Naive thymus-derived CD4-positive, alpha-beta T cell (primary cell): ENCODE measurements at regions not wholly inside any gene's neighbourhood (a gene's known extent, or its start where the extent isn't known, plus 50 kb on each side); places are given as distances from the start of the nearest gene placed in this dataset.

Experiments used
- ATAC-seq: fragments of 150-1000 bp; cut with Tn5 transposase; 2 replicates; pipeline ENCODE4 v1.10.0; 2021; ENCODE audit warnings: mild to moderate bottlenecking, moderate library complexity
- CTCF ChIA-PET: fragments of 350-600 bp; sonication (Branson Sonifier 250); formaldehyde crosslinking; loops from one replicate; lab custom pipeline; 2021; ENCODE audit warnings: antibody characterized with exemption; lab: Charles Lee
- POLR2A ChIA-PET: fragments of 350-600 bp; sonication (Branson Sonifier 250); formaldehyde crosslinking; loops from one replicate; lab custom pipeline; 2021; ENCODE audit warnings: antibody characterized with exemption, inconsistent platforms; lab: Charles Lee
- DNase-seq, 9 donors: peaks; one replicate each; pipeline versions ENCODE4 v3.0.0 to v3.0.0-alpha.2; 2020 to 2022; ENCODE audit warnings: mixed read lengths in 1 of 9
- H3K27ac ChIP-seq: one replicate; pipeline ENCODE4 v1.7.0; 2013; ENCODE audit warnings: mild to moderate bottlenecking, low read depth, low read length, moderate library complexity
- H3K27me3 ChIP-seq, 2 donors: one replicate each; pipeline ENCODE4 v1.7.0; 2013; ENCODE audit warnings: low read length in 2 of 2, mild to moderate bottlenecking in 2 of 2, moderate library complexity in 2 of 2; ENCODE audit not compliant: control insufficient read depth in 2 of 2, insufficient read depth in 2 of 2
- H3K36me3 ChIP-seq, 3 experiments: 1 replicate in 2 of 3; 2 replicates in 1 of 3; pipeline ENCODE4 v1.7.0; 2013; ENCODE audit warnings: low read length in 3 of 3, mild to moderate bottlenecking in 3 of 3, moderate library complexity in 1 of 3; ENCODE audit not compliant: insufficient read depth in 3 of 3, control insufficient read depth in 2 of 3
- H3K4me1 ChIP-seq, 2 donors: one replicate each; pipeline ENCODE4 v1.7.0; 2013; ENCODE audit warnings: low read length in 2 of 2, mild to moderate bottlenecking in 2 of 2, moderate library complexity in 1 of 2; ENCODE audit not compliant: control insufficient read depth in 2 of 2, insufficient read depth in 2 of 2
- H3K4me3 ChIP-seq: 2 replicates; pipeline ENCODE4 v1.7.0; 2013; ENCODE audit warnings: mild to moderate bottlenecking, low read length
- H3K9me3 ChIP-seq, 3 experiments: 1 replicate in 2 of 3; 2 replicates in 1 of 3; pipeline ENCODE4 v1.7.0; 2013; ENCODE audit warnings: low read length in 3 of 3; ENCODE audit not compliant: control insufficient read depth in 2 of 3
- H3K27ac Mint-ChIP-seq, 9 donors: one replicate each; pipeline ENCODE4 v1.8.0; 2020 to 2022; ENCODE audit warnings: mixed read lengths in 9 of 9, mild to moderate bottlenecking in 8 of 9, moderate library complexity in 5 of 9, inconsistent platforms in 2 of 9
- H3K27me3 Mint-ChIP-seq, 5 donors: one replicate each; pipeline ENCODE4 v1.8.0; 2021 to 2022; ENCODE audit warnings: mixed read lengths in 5 of 5, mild to moderate bottlenecking in 1 of 5
- H3K36me3 Mint-ChIP-seq, 5 donors: one replicate each; pipeline ENCODE4 v1.8.0; 2020 to 2022; ENCODE audit warnings: mixed read lengths in 5 of 5, mild to moderate bottlenecking in 3 of 5, inconsistent platforms in 1 of 5
- H3K4me1 Mint-ChIP-seq, 7 donors: one replicate each; pipeline ENCODE4 v1.8.0; 2020 to 2022; ENCODE audit warnings: mixed read lengths in 7 of 7, mild to moderate bottlenecking in 3 of 7, inconsistent platforms in 1 of 7
- H3K4me3 Mint-ChIP-seq, 10 donors: one replicate each; pipeline ENCODE4 v1.8.0; 2020 to 2022; ENCODE audit warnings: mild to moderate bottlenecking in 10 of 10, mixed read lengths in 10 of 10, moderate library complexity in 6 of 10, inconsistent platforms in 2 of 10
- H3K9me3 Mint-ChIP-seq, 11 donors: one replicate each; pipeline ENCODE4 v1.8.0; 2020 to 2022; ENCODE audit warnings: mixed read lengths in 11 of 11, mild to moderate bottlenecking in 4 of 11, inconsistent platforms in 1 of 11, moderate library complexity in 1 of 11
- intact Hi-C, 2 donors: fragments of 100-400 bp; cut with micrococcal nuclease; formaldehyde crosslinking; loops; one replicate each; pipeline ENCODE4 v1.15.1; 2023

DNA sequence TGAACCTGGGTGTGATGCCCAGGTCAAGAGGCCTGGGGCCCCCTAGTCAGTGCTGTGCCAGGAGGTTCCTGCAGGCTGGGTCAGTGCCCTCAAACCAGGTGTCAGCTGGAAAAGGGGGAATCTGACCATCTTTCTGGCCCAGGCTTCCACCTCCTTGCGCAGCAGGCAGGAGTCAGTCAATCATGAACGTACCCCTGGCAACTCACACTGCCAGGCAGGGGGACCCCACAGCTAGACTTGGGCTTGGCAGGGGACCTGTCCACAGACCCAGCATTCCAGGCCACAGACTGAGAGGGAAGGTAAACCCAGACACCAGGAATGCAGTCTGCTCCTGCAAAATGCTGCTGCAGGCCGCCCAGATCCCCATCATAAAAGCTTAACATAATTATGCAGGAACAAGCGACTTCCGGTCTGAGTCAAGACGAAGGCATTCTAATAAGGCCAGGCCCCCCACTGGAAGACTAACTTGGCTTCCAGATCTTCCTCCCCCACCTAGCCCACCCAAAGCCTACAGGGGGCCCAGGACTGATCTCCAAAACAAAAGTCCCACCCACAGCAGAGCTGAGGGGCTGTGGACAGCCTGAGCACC is 156.3 kb downstream of the BCOR start:
- Histone ChIP-seq H3K4me3 (no peak overlapping the region), H3K27ac (no peak overlapping the region), H3K9me3 (no peaks in the 10 kb centered on the region), H3K4me1 (peaks cover 0 to 6% of the 10 kb centered on the region in 2 donors), H3K27me3 (no peaks in the 10 kb centered on the region), H3K36me3 (no peaks in the 10 kb centered on the region)
- Mint-ChIP-seq H3K36me3 (peaks cover 0 to 4% (median 0%) of the 10 kb centered on the region in 5 donors), H3K4me3 (no peak overlapping the region), H3K27me3 (no peaks in the 10 kb centered on the region), H3K27ac (no peak overlapping the region), H3K9me3 (peaks cover 0 to 8% (median 3%) of the 10 kb centered on the region in 11 donors), H3K4me1 (peaks cover 0 to 15% (median 9%) of the 10 kb centered on the region in 7 donors)
- ATAC-seq (no peak), DNase-seq (no peak)
- ChIA-PET CTCF (no interaction called here), POLR2A (no interaction called here)
- intact Hi-C loops = no loop called here

DNA sequence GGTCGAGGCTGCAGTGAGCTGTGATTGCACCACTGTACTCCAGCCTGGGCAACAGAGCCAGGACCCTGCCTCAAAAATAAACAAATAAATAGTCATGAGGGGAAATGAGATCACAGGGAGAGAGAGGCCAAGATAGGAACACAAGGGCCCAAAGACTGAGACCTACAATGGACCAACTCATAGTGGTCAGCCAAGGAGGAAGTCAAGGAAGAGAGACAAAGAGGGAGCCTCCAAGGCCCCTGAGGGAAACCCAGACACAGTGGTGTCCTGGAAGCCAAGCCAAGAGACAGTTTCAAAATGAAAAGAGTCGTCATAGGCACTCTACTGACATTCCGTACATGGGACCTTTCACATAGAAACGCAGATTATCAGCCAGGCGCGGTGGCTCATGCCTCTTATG is 153.3 kb downstream of the BCOR start:
- Histone ChIP-seq H3K27ac (no peak overlapping the region), H3K27me3 (no peaks in the 10 kb centered on the region), H3K9me3 (no peaks in the 10 kb centered on the region), H3K4me3 (no peak overlapping the region), H3K36me3 (no peaks in the 10 kb centered on the region), H3K4me1 (no peaks in the 10 kb centered on the region)
- H3K27ac Mint-ChIP-seq = no peak overlapping the region
- no peaks in the 10 kb centered on the region for H3K27me3 Mint-ChIP-seq
- intact Hi-C loops = no loop called here
- H3K4me3 Mint-ChIP-seq = no peak overlapping the region
- H3K4me1 Mint-ChIP-seq = peaks cover 0 to 19% (median 11%) of the 10 kb centered on the region in 7 donors
- peaks cover 0 to 8% (median 3%) of the 10 kb centered on the region in 11 donors for H3K9me3 Mint-ChIP-seq
- H3K36me3 Mint-ChIP-seq = peaks cover 0 to 4% (median 0%) of the 10 kb centered on the region in 5 donors
- no peak for ATAC-seq
- POLR2A ChIA-PET = no interaction called here
- CTCF ChIA-PET = no interaction called here
- DNase-seq = no peak

DNA sequence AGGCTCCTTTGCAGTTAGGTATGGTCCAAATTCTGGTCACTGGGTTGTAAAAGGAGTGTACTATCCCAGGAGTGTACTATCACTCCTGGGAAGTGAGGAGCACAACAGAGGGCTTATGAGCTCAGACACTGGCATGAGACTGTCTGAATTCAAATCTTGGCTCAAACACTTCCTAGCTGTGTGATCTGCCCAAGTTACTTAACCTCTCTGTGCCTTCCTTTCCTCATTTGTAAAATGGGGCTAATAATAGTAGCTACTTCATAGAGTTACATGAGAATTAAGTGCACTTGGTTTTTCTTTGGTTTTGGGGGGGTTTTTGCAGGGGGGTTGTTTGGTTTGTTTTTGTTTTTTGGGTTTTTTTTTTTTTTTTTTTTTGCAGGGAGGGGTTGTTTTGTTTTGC is 152.0 kb downstream of the BCOR start:
- CTCF ChIA-PET = no interaction called here
- H3K36me3 Mint-ChIP-seq = peaks cover 0 to 4% (median 0%) of the 10 kb centered on the region in 5 donors
- no peak overlapping the region for H3K4me3 Mint-ChIP-seq
- Histone ChIP-seq H3K36me3 (no peaks in the 10 kb centered on the region), H3K4me1 (no peaks in the 10 kb centered on the region), H3K27me3 (no peaks in the 10 kb centered on the region), H3K27ac (no peak overlapping the region), H3K9me3 (no peaks in the 10 kb centered on the region), H3K4me3 (no peak overlapping the region)
- intact Hi-C loops = no loop called here
- H3K27ac Mint-ChIP-seq = no peak overlapping the region
- H3K4me1 Mint-ChIP-seq = peaks cover 0 to 19% (median 12%) of the 10 kb centered on the region in 7 donors
- POLR2A ChIA-PET = no interaction called here
- DNase-seq (no peak), ATAC-seq (no peak)
- H3K27me3 Mint-ChIP-seq = no peaks in the 10 kb centered on the region
- peaks cover 0 to 8% (median 3%) of the 10 kb centered on the region in 11 donors for H3K9me3 Mint-ChIP-seq

DNA sequence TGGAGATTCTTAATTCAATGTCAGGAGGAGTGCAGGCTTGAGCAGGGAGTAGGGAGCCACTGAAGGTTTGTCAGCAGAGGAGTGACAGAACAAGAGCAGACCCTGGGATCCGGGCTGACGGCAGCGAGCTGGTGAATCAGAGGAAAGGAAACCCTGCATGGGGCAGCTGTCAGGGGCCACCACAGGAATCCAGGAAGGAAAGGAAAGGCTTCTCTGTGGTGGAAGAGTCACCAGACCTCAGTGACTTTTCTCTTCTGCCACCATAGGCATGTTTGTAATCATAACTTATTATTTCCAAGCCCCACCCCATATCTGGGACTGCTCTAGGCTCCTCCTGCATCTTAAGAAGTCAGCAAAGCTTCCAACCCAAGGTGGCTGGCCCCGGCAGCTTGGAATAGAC is 150.9 kb downstream of the BCOR start:
- ATAC-seq = no peak
- CTCF ChIA-PET = no interaction called here
- Histone ChIP-seq H3K27me3 (no peaks in the 10 kb centered on the region), H3K9me3 (no peaks in the 10 kb centered on the region), H3K4me3 (no peak overlapping the region), H3K27ac (no peak overlapping the region), H3K4me1 (no peaks in the 10 kb centered on the region), H3K36me3 (no peaks in the 10 kb centered on the region)
- no peak overlapping the region for H3K4me3 Mint-ChIP-seq
- POLR2A ChIA-PET = no interaction called here
- peaks cover 0 to 4% (median 0%) of the 10 kb centered on the region in 5 donors for H3K36me3 Mint-ChIP-seq
- DNase-seq = no peak
- H3K27ac Mint-ChIP-seq = no peak overlapping the region
- H3K9me3 Mint-ChIP-seq = peaks cover 0 to 11% (median 4%) of the 10 kb centered on the region in 11 donors
- intact Hi-C loops = no loop called here
- H3K4me1 Mint-ChIP-seq = peaks cover 0 to 19% (median 12%) of the 10 kb centered on the region in 7 donors
- no peaks in the 10 kb centered on the region for H3K27me3 Mint-ChIP-seq

DNA sequence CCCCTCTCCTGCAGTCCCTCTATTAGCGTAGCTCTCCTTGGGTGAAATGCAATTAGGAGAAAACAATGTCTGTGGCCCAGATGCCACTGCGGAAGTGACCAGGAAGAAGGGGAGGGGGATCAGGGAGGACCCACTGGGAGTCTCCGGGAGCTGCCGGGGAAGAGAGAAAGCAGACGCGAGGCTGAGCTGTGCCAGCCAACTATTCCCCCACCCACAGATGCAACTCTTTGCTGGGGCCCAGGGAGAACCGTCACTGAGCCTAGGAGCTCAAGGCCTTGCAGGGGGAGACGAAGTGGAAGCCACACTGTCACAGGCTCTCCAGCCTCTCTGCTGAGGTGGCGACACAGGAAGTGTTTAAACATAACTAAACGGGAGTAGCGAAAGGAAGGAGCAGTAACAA is 149.2 kb downstream of the BCOR start:
- no peaks in the 10 kb centered on the region for H3K4me1 ChIP-seq
- Mint-ChIP-seq H3K4me3 (peak overlapping the region in 4 of 10 donors; percentile 4 to 51 (median 37)), H3K27ac (peak overlapping the region in 5 of 9 donors; percentile 2 to 83 (median 38)), H3K36me3 (no peaks in the 10 kb centered on the region), H3K9me3 (peaks cover 0 to 8% (median 0%) of the 10 kb centered on the region in 11 donors), H3K27me3 (no peaks in the 10 kb centered on the region), H3K4me1 (peaks cover 0 to 19% (median 12%) of the 10 kb centered on the region in 7 donors)
- ChIA-PET POLR2A (interaction anchor here (0.8 kb wide), 1 partner anchor 74 kb away, joined by 3 read pairs; no protein-coding TSS in a partner anchor), CTCF (no interaction called here)
- no peaks in the 10 kb centered on the region for H3K27me3 ChIP-seq
- no peaks in the 10 kb centered on the region for H3K36me3 ChIP-seq
- no peak overlapping the region for H3K4me3 ChIP-seq
- DNase-seq (peak in 1 of 9 donors; percentile 7), ATAC-seq (no peak)
- intact Hi-C loops = no loop called here
- no peak overlapping the region for H3K27ac ChIP-seq
- H3K9me3 ChIP-seq = no peaks in the 10 kb centered on the region

DNA sequence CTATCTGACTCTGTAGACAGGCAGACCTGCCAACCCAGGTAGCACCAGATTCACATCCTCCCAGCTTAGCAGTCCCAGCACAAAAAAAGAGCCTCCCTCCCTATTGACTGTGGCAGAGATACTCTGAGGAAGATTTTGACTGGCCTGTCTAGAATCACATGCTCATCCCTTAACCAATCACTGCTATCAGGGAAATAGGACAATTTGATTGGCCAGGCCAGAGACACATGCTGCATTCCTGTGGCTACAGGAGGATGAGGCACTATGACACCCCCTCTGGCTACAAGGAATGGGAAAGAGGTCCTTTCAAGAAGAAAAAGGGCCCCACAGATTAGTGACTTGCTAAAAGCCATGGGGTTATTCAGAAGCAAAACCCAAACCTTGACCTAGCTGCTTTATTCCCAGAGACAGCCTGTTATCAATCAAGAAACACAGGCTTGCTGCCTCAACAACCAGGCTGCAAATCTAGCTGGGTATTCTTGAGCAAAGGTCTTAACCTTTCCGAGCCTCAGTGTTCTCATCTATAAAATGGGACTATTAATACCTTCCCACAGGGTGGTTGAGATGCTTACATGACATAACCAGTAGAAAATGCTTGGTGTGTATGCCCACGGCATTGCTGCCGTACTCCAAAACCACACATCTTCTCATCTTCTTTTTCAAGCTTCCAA is 147.6 kb downstream of the BCOR start:
- ChIA-PET POLR2A (interaction anchor here (0.6 kb wide), 1 partner anchor 82 kb away, joined by 3 read pairs; no protein-coding TSS in a partner anchor), CTCF (no interaction called here)
- Mint-ChIP-seq H3K36me3 (no peaks in the 10 kb centered on the region), H3K4me1 (peaks cover 4 to 22% (median 15%) of the 10 kb centered on the region in 7 donors), H3K27me3 (no peaks in the 10 kb centered on the region), H3K4me3 (no peak overlapping the region), H3K27ac (no peak overlapping the region), H3K9me3 (peaks cover 0 to 3% (median 0%) of the 10 kb centered on the region in 11 donors)
- H3K27me3 ChIP-seq = no peaks in the 10 kb centered on the region
- no peak for DNase-seq
- peaks cover 0 to 2% of the 10 kb centered on the region in 2 donors for H3K4me1 ChIP-seq
- ATAC-seq = no peak
- no peak overlapping the region for H3K4me3 ChIP-seq
- intact Hi-C loops = no loop called here
- H3K9me3 ChIP-seq = no peaks in the 10 kb centered on the region
- H3K36me3 ChIP-seq = no peaks in the 10 kb centered on the region
- no peak overlapping the region for H3K27ac ChIP-seq
